Testis (tissue), 2 donors: ENCODE measurements at regions not wholly inside any gene's neighbourhood (a gene's known extent, or its start where the extent isn't known, plus 50 kb on each side); places are given as distances from the start of the nearest gene placed in this dataset.

Source experiments
- POLR2A ChIP-seq: fragments of 450-650 bp; IDR thresholded peaks from one replicate; pipeline ENCODE4 v1.6.1; 2017; ENCODE audit warnings: antibody characterized with exemption, mild to moderate bottlenecking, moderate library complexity
- TF ChIP-seq, protein P1 (sequence below), 3 experiments: fragments of 450-650 bp in 2 of 3; fragments of 200-600 bp in 1 of 3; sonication (generic) in 1 of 3; IDR thresholded peaks; one replicate each; pipeline ENCODE4 v1.5.1; 2016 to 2019; ENCODE audit warnings: antibody characterized with exemption in 3 of 3, mild to moderate bottlenecking in 2 of 3, moderate library complexity in 1 of 3

DNA sequence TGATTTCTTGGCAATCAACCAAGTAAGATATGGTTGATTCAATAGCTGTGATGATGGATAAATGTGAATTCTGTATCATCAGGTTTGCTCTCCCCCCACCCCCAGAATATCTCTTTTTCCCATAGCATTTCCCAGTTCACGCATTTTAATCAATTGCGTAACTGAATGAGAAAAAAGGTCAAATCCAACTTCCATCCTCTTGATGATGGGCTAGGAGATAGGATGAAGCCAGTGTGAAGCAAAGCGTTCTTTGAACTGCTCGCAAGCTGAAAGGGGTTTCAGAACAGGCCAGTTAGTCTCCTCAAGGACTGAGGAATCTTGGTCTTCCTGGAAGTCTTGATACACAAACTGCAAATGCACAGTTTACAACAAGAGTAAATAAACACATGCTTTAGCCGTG is 94.5 kb upstream of the ARMC3 start:
- TF ChIP-seq, protein P1, sequence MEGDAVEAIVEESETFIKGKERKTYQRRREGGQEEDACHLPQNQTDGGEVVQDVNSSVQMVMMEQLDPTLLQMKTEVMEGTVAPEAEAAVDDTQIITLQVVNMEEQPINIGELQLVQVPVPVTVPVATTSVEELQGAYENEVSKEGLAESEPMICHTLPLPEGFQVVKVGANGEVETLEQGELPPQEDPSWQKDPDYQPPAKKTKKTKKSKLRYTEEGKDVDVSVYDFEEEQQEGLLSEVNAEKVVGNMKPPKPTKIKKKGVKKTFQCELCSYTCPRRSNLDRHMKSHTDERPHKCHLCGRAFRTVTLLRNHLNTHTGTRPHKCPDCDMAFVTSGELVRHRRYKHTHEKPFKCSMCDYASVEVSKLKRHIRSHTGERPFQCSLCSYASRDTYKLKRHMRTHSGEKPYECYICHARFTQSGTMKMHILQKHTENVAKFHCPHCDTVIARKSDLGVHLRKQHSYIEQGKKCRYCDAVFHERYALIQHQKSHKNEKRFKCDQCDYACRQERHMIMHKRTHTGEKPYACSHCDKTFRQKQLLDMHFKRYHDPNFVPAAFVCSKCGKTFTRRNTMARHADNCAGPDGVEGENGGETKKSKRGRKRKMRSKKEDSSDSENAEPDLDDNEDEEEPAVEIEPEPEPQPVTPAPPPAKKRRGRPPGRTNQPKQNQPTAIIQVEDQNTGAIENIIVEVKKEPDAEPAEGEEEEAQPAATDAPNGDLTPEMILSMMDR (IDR thresholded peaks at IDR 0.05), result no peak
- TF ChIP-seq POLR2A, result no peak
